KBM-7 (cell line): ENCODE measurements at regions not wholly inside any gene's neighbourhood (a gene's known extent, or its start where the extent isn't known, plus 50 kb on each side); places are given as distances from the start of the nearest gene placed in this dataset.

Experiments
- DNase-seq: peaks from one replicate; pipeline ENCODE4 v3.0.0-alpha.2; 2015
- in situ Hi-C: fragments of 300-500 bp; cut with MboI; formaldehyde crosslinking; loops from 2 replicates; pipeline ENCODE4 v1.14.3; 2020; ENCODE audit warnings: low sequenced_read_pairs, low pct_unique_long_range_greater_than_20kb, mixed read lengths

DNA sequence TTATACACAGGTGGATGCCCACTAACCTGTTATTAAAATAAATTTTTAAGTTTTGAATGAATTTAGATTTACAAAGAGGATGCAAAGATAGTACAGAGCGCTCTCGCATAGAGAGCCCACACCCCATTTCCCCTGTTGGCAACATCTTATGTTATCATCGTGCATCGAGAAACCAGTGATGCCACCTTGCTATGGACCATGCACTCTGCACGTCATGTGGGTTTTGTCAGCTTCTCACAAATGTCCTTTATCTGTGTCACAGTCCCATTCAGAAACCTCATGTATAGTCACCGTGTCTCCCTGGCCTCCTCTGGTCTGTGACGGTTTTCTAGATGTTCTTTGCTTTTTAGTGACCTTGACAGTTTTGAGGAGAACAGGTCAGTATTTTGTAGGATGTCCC lies 60.0 kb downstream of the ING1 start:
- DNase-seq: no peak
- in situ Hi-C loops: no loop called here

- in situ Hi-C loops: no loop called here
- DNase-seq: no peak
Measured at GRCh38 chr13:110774051-110774450, 60.6 kb downstream of the ING1 start.

GRCh38 chr13:110774490-110774889 lies 61.0 kb downstream of the ING1 start:
- in situ Hi-C loops: no loop called here
- no peak for DNase-seq

DNA sequence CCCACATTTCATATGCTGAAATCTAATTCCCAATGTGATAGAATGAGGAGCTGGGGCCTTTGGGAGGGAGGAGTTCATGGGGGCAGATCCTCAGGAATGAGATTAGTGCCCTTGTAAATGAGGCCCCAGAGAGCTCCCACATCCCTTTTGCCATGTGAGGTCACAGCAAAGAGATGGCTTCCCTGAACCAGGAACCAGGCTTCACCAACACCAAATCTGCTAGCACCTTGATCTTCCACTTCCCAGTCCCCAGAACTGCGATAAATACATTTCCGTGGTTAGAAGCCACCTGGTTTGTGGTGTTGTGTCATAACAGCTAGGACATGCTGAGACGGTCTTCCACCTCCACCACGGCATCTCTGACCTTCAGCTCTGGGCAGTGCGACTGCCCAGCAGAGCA lies 62.1 kb downstream of the ING1 start:
- DNase-seq: no peak
- in situ Hi-C loops: no loop called here

GRCh38 chr13:110777251-110777820 lies 63.8 kb downstream of the ING1 start:
- DNase-seq: no peak
- in situ Hi-C loops: no loop called here

GRCh38 chr13:110779022-110779421 lies 65.5 kb downstream of the ING1 start:
- DNase-seq: no peak
- in situ Hi-C loops: no loop called here

DNA sequence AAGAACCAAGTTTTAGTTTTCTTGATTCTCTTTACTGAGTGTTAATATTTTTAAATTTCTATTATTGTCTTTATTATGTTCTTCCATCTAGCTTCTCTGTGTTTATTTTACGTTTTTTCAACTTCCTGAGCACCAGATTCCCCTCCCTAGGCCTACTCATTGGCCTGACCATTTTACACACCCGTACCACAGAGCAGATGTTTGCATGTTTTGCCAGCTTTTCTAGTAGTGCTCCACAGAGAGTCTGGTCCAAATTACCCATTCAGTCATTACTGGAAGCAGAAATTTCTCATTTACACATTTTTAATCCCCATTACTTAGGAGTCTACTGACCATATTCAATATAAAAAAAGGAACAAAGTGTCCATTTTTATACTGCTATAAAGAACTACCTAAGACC lies 66.9 kb downstream of the ING1 start:
- no peak for DNase-seq
- in situ Hi-C loops: no loop called here

GRCh38 chr13:110782185-110782584 lies 68.7 kb downstream of the ING1 start:
- DNase-seq: no peak
- in situ Hi-C loops: no loop called here

- in situ Hi-C loops: no loop called here
- no peak for DNase-seq
Measured at GRCh38 chr13:110784704-110785103, 71.2 kb downstream of the ING1 start.

DNA sequence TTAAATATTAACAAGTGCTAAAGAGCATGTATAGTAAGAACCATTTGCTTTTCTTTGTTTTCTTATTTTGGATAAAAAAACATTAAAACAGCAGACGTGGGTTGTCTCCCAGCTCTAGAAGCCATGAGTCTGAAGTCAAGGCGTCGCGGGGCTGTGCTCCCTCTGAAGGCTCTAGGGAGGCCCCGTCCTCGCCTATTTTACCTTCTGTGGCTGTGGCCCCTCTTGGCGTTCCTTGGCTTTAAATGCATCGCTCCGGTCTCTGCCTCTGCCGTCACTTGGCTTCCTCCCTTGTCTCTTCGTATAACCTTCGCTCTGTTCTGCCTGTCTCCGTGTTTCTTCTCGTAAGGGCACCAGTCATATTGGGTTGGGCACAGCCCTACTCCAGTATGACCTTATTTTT lies 75.3 kb downstream of the ING1 start:
- no peak for DNase-seq
- in situ Hi-C loops: no loop called here

DNA sequence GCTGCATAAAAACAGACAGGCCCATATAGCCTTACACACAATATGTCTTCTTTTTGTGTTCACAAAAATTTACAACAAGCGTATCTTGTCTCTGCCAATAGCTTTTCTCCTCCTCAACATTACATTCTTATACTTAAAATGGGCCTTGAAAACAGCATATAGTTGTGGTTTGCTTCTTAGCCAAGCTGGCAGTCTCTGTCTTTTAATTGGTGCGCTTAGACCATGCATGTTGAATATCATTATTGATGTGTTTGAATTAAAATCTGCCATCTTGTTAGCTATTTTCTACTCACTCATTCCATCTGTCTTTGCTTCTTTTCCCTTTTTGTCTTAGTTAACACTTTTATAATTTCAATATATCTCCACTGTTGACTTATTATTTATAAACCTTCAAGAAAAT lies 76.4 kb downstream of the ING1 start:
- in situ Hi-C loops: no loop called here
- no peak for DNase-seq

DNA sequence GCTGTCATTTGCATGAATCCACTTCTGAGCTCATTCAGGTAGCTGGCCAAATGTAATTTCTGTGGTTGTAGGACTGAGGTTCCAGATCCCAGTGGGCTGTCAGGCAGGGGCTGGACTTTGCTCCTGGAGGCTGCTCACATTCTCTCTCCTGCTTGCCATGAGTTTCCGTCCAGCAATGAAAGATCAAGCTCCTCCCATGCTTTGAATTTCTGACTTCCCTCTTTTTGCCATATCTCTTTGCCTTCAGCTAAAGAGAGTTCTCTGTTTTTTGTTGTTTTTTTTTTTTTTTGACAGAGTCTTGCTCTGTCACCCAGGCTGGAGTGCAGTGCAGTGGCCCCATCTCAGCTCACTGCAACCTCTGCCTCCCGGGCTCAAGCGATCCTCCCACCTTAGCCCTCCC lies 76.9 kb downstream of the ING1 start:
- in situ Hi-C loops: no loop called here
- DNase-seq: peak; percentile 59

GRCh38 chr13:110794209-110794608 lies 80.7 kb downstream of the ING1 start:
- in situ Hi-C loops: no loop called here
- no peak for DNase-seq

- DNase-seq: no peak
- in situ Hi-C loops: no loop called here
Measured at GRCh38 chr13:110797230-110797877, 83.9 kb downstream of the ING1 start.

- in situ Hi-C loops: no loop called here
Measured at GRCh38 chr13:110798081-110798994, 84.8 kb downstream of the ING1 start.

GRCh38 chr13:110799246-110800236 lies 86.0 kb downstream of the ING1 start:
- in situ Hi-C loops: no loop called here
- no peak for DNase-seq

More at GRCh38 chr13:110798081-110798994, 84.8 kb downstream of the ING1 start:
- DNase-seq: no peak

GRCh38 chr13:110801044-110801443 lies 87.5 kb downstream of the ING1 start:
- DNase-seq: no peak
- in situ Hi-C loops: no loop called here

- DNase-seq: no peak
- in situ Hi-C loops: no loop called here
Measured at GRCh38 chr13:110802260-110802659, 88.8 kb downstream of the ING1 start.

DNA sequence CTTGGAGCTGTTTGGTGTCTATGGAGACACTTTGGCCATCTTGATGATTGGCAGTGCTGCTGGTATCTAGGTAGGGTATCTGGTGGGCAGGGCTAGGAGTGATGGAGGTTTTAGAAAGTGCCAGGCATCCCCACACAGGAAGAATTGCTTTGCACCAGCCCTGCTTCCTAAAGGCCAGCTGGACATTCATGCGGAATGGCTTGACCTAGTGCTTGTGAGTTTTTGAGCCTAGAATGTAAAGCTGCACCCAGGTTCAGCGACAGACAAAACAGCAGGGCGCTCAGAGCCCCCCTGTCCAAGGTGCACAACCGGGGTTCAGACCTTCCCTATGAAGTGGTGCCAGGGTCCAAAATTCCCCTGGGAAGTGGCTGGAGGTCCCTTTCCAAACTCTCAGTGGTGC lies 93.1 kb downstream of the ING1 start:
- in situ Hi-C loops: no loop called here
- DNase-seq: no peak
